ENCODE measurements at regions not wholly inside any gene's neighbourhood (a gene's known extent, or its start where the extent isn't known, plus 50 kb on each side); places are given as distances from the start of the nearest gene placed in this dataset.

GRCh38 chr5:123795688-123796087, 283.7 kb downstream of the CSNK1G3 start:
- TF ChIP-seq POLR2A (IDR thresholded peaks at IDR 0.05), result no peak
- no peak for TF ChIP-seq CTCF (IDR thresholded peaks at IDR 0.05)
- no peak for TF ChIP-seq POLR2AphosphoS5 (IDR thresholded peaks at IDR 0.05)
